ENCODE measurements at regions not wholly inside any gene's neighbourhood (a gene's known extent, or its start where the extent isn't known, plus 50 kb on each side); places are given as distances from the start of the nearest gene placed in this dataset.

- H3K36me3 ChIP-seq (ENCODE audit: control insufficient read depth, insufficient read depth, low read length) = no peaks in the 10 kb centered on the region
- ChIA-PET CTCF (no interaction called here), POLR2A (no interaction called here)
- in situ Hi-C loops (cut with HindIII; ENCODE audit: low pct_unique_long_range_greater_than_20kb, low sequenced_read_pairs) (no loop called here), intact Hi-C loops (cut with micrococcal nuclease; ENCODE audit: unreplicated experiment) (no loop called here)
- no peak for ATAC-seq
- no peaks in the 10 kb centered on the region for H3K4me1 ChIP-seq (ENCODE audit: control insufficient read depth, insufficient read depth, low read length)
- no peak overlapping the region for H3K27ac ChIP-seq (ENCODE audit: low read length)
- no peak for DNase-seq (ENCODE audit: low read depth, low spot score)
- no peak overlapping the region for H3K4me3 ChIP-seq (ENCODE audit: low read depth in 2 of 2, low read length in 2 of 2)
- TF ChIP-seq SIN3A (IDR thresholded peaks at IDR 0.05; ENCODE audit: borderline replicate concordance, insufficient read depth, low read depth, low read length) (no peak), CTCF (IDR thresholded peaks at IDR 0.05) (no peak), TCF7L2 (IDR thresholded peaks at IDR 0.05; ENCODE audit: low read depth, low read length) (no peak), POLR2AphosphoS5 (IDR thresholded peaks at IDR 0.05; ENCODE audit: low read depth, low read length) (no peak), REST (IDR thresholded peaks at IDR 0.05; ENCODE audit: insufficient read depth in 1 of 2, low read depth in 2 of 2, low read length in 1 of 2) (no peak)
- no peaks in the 10 kb centered on the region for H3K9me3 ChIP-seq (ENCODE audit: control insufficient read depth, insufficient read depth, low read depth, low read length)
- peaks cover 11% of the 10 kb centered on the region for H3K27me3 ChIP-seq (ENCODE audit: control insufficient read depth, insufficient read depth, low read length)
- BruUV-seq (replicated peaks) = no TSS peak
Measured at GRCh38 chr11:45475173-45475572, 189.0 kb upstream of the SYT13 start.

- Histone ChIP-seq H3K36me3 (ENCODE audit: control insufficient read depth, insufficient read depth, low read length) (no peaks in the 10 kb centered on the region), H3K4me1 (ENCODE audit: control insufficient read depth, insufficient read depth, low read length) (no peaks in the 10 kb centered on the region), H3K27me3 (ENCODE audit: control insufficient read depth, insufficient read depth, low read length) (peaks cover 7% of the 10 kb centered on the region), H3K9me3 (ENCODE audit: control insufficient read depth, insufficient read depth, low read depth, low read length) (no peaks in the 10 kb centered on the region), H3K4me3 (ENCODE audit: low read depth in 2 of 2, low read length in 2 of 2) (no peak overlapping the region), H3K27ac (ENCODE audit: low read length) (no peak overlapping the region)
- ChIA-PET POLR2A (no interaction called here), CTCF (no interaction called here)
- TF ChIP-seq REST (IDR thresholded peaks at IDR 0.05; ENCODE audit: insufficient read depth in 1 of 2, low read depth in 2 of 2, low read length in 1 of 2) (no peak), POLR2AphosphoS5 (IDR thresholded peaks at IDR 0.05; ENCODE audit: low read depth, low read length) (no peak), CTCF (IDR thresholded peaks at IDR 0.05) (no peak), TCF7L2 (IDR thresholded peaks at IDR 0.05; ENCODE audit: low read depth, low read length) (no peak), SIN3A (IDR thresholded peaks at IDR 0.05; ENCODE audit: borderline replicate concordance, insufficient read depth, low read depth, low read length) (no peak)
- BruUV-seq (replicated peaks) = no TSS peak
- in situ Hi-C loops (cut with HindIII; ENCODE audit: low pct_unique_long_range_greater_than_20kb, low sequenced_read_pairs) = no loop called here
- ATAC-seq = no peak
- intact Hi-C loops (cut with micrococcal nuclease; ENCODE audit: unreplicated experiment) = no loop called here
- no peak for DNase-seq (ENCODE audit: low read depth, low spot score)
Measured at GRCh38 chr11:45473341-45473895, 187.3 kb upstream of the SYT13 start.

All from Panc1 (cell line).